Mesothelial cell of epicardium (in vitro differentiated cells): ENCODE measurements at regions not wholly inside any gene's neighbourhood (a gene's known extent, or its start where the extent isn't known, plus 50 kb on each side); places are given as distances from the start of the nearest gene placed in this dataset.

ENCODE experiments used
- DNase-seq, 2 experiments: peaks; one replicate each; pipeline ENCODE4 v3.0.0; 2021; ENCODE audit warnings: low spot score in 2 of 2; ENCODE audit not compliant: unreplicated experiment in 2 of 2
- H3K27ac Mint-ChIP-seq: 2 replicates; pipeline ENCODE4 v1.8.0; 2021; ENCODE audit warnings: mixed read lengths
- H3K27me3 Mint-ChIP-seq: 2 replicates; pipeline ENCODE4 v1.8.0; 2021; ENCODE audit warnings: low read depth, mixed read lengths
- H3K36me3 Mint-ChIP-seq: 2 replicates; pipeline ENCODE4 v1.8.0; 2021; ENCODE audit warnings: mixed read lengths
- H3K4me1 Mint-ChIP-seq: 2 replicates; pipeline ENCODE4 v1.8.0; 2021; ENCODE audit warnings: mixed read lengths
- H3K4me3 Mint-ChIP-seq: 2 replicates; pipeline ENCODE4 v1.8.0; 2021; ENCODE audit warnings: mild to moderate bottlenecking, moderate library complexity, mixed read lengths
- H3K9me3 Mint-ChIP-seq: 2 replicates; pipeline ENCODE4 v1.8.0; 2021; ENCODE audit warnings: mixed read lengths
- CTCF ChIP-seq: fragments of 200-600 bp; sonication (generic); IDR thresholded peaks from one replicate; pipeline ENCODE4 v1.5.0; 2021; ENCODE audit warnings: antibody characterized with exemption; ENCODE audit not compliant: unreplicated experiment

GRCh38 chr10:36336315-36336714, 694.2 kb upstream of the FZD8 start:
- Mint-ChIP-seq H3K27ac (no peak overlapping the region), H3K9me3 (peaks cover 8% of the 10 kb centered on the region), H3K27me3 (no peaks in the 10 kb centered on the region), H3K4me1 (peaks cover 4% of the 10 kb centered on the region), H3K4me3 (no peak overlapping the region), H3K36me3 (no peaks in the 10 kb centered on the region)
- TF ChIP-seq CTCF, result no peak
- DNase-seq, result no peak

- peaks cover 2% of the 10 kb centered on the region for H3K4me1 Mint-ChIP-seq
These were observed 691.4 kb upstream of the FZD8 start for GRCh38 chr10:36333446-36333845.

GRCh38 chr10:36332926-36333325, 690.8 kb upstream of the FZD8 start:
- H3K9me3 Mint-ChIP-seq, result peaks cover 8% of the 10 kb centered on the region
- H3K4me3 Mint-ChIP-seq, result no peak overlapping the region
- H3K36me3 Mint-ChIP-seq, result no peaks in the 10 kb centered on the region
- DNase-seq, result no peak
- H3K4me1 Mint-ChIP-seq, result peaks cover 2% of the 10 kb centered on the region
- TF ChIP-seq CTCF, result no peak
- no peaks in the 10 kb centered on the region for H3K27me3 Mint-ChIP-seq
- no peak overlapping the region for H3K27ac Mint-ChIP-seq

More at GRCh38 chr10:36333446-36333845, 691.4 kb upstream of the FZD8 start:
- H3K27me3 Mint-ChIP-seq, result no peaks in the 10 kb centered on the region
- no peaks in the 10 kb centered on the region for H3K36me3 Mint-ChIP-seq
- DNase-seq, result no peak
- TF ChIP-seq CTCF, result no peak
- H3K4me3 Mint-ChIP-seq, result no peak overlapping the region
- H3K9me3 Mint-ChIP-seq, result peaks cover 8% of the 10 kb centered on the region
- H3K27ac Mint-ChIP-seq, result no peak overlapping the region

- Mint-ChIP-seq H3K4me1 (peaks cover 14% of the 10 kb centered on the region), H3K27me3 (no peaks in the 10 kb centered on the region), H3K36me3 (no peaks in the 10 kb centered on the region), H3K4me3 (no peak overlapping the region), H3K27ac (no peak overlapping the region), H3K9me3 (no peaks in the 10 kb centered on the region)
- TF ChIP-seq CTCF, result no peak
- DNase-seq, result no peak
These were observed 689.0 kb upstream of the FZD8 start for GRCh38 chr10:36331121-36331520.

- DNase-seq, result no peak
- peaks cover 16% of the 10 kb centered on the region for H3K4me1 Mint-ChIP-seq
- no peak overlapping the region for H3K27ac Mint-ChIP-seq
- no peaks in the 10 kb centered on the region for H3K36me3 Mint-ChIP-seq
- no peak for TF ChIP-seq CTCF
- no peak overlapping the region for H3K4me3 Mint-ChIP-seq
- H3K9me3 Mint-ChIP-seq, result peaks cover 5% of the 10 kb centered on the region
- H3K27me3 Mint-ChIP-seq, result no peaks in the 10 kb centered on the region
These were observed 683.7 kb upstream of the FZD8 start for GRCh38 chr10:36325815-36326214.

GRCh38 chr10:36324831-36325230, 682.7 kb upstream of the FZD8 start:
- H3K4me3 Mint-ChIP-seq, result no peak overlapping the region
- no peaks in the 10 kb centered on the region for H3K36me3 Mint-ChIP-seq
- H3K27ac Mint-ChIP-seq, result no peak overlapping the region
- no peak for TF ChIP-seq CTCF
- no peaks in the 10 kb centered on the region for H3K27me3 Mint-ChIP-seq
- peaks cover 16% of the 10 kb centered on the region for H3K4me1 Mint-ChIP-seq
- peaks cover 5% of the 10 kb centered on the region for H3K9me3 Mint-ChIP-seq
- DNase-seq, result no peak
